ENCODE measurements at regions not wholly inside any gene's neighbourhood (a gene's known extent, or its start where the extent isn't known, plus 50 kb on each side); places are given as distances from the start of the nearest gene placed in this dataset.
A peak's percentile ranks its signal among the peaks of the same experiment; 100 is the strongest.

DNA sequence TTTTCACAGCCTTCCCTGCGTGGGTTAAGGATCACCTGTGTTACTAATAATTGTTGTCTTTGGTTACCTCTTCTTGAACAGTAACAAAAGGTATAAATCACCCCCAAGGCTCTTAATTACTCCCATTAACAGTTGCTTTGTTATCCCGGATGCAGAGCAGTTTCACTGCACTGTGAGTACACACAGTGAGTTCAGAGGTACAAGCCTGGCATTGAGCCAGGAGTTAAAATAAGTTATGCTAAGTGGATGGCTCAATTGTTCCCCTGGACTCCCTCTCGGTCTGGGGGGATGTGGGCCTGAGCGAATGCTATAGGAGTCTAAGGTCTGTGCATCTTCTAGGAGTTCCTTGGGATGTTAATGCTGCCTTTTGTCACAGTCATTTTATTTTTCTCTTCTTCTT lies 258.3 kb downstream of the ATG4C start:
- POLR2A ChIA-PET = no interaction called here
- no peaks in the 10 kb centered on the region for H3K36me3 ChIP-seq (ENCODE audit: control insufficient read depth in 2 of 2, insufficient read depth in 2 of 2, low read length in 1 of 2)

GRCh38 chr1:63046539-63046938 lies 262.6 kb downstream of the ATG4C start:
- TF ChIP-seq HDAC6 (IDR thresholded peaks at IDR 0.05; ENCODE audit: unreplicated experiment) (no peak), SIX5 (IDR thresholded peaks at IDR 0.05; ENCODE audit: low read depth, low read length, severe bottlenecking) (no peak), MEF2A (IDR thresholded peaks at IDR 0.05; ENCODE audit: insufficient read depth, low read depth, low read length) (no peak), BACH1 (IDR thresholded peaks at IDR 0.05; ENCODE audit: borderline replicate concordance) (no peak), MLLT1 (IDR thresholded peaks at IDR 0.05) (no peak), DPF2 (IDR thresholded peaks at IDR 0.05) (no peak), ZNF622 (IDR thresholded peaks at IDR 0.05) (no peak), CBFB (IDR thresholded peaks at IDR 0.05; ENCODE audit: low read depth) (no peak), EP300 (IDR thresholded peaks at IDR 0.05; ENCODE audit: borderline replicate concordance in 1 of 2, control insufficient read depth in 1 of 2, low read depth in 2 of 2, low read length in 2 of 2) (no peak)
- TF ChIP-seq, protein P1, sequence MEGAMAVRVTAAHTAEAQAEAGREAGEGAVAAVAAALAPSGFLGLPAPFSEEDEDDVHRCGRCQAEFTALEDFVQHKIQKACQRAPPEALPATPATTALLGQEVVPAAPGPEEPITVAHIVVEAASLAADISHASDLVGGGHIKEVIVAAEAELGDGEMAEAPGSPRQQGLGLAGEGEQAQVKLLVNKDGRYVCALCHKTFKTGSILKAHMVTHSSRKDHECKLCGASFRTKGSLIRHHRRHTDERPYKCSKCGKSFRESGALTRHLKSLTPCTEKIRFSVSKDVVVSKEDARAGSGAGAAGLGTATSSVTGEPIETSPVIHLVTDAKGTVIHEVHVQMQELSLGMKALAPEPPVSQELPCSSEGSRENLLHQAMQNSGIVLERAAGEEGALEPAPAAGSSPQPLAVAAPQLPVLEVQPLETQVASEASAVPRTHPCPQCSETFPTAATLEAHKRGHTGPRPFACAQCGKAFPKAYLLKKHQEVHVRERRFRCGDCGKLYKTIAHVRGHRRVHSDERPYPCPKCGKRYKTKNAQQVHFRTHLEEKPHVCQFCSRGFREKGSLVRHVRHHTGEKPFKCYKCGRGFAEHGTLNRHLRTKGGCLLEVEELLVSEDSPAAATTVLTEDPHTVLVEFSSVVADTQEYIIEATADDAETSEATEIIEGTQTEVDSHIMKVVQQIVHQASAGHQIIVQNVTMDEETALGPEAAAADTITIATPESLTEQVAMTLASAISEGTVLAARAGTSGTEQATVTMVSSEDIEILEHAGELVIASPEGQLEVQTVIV (IDR thresholded peaks at IDR 0.05; ENCODE audit: borderline replicate concordance, partially characterized antibody) = no peak
- Histone ChIP-seq H3K4me3 (0 out of 2 replicates have a peak overlapping the region, but pooled peaks have one; percentile 25), H3K27ac (ENCODE audit: control insufficient read depth, insufficient read depth) (no peak overlapping the region), H3K79me2 (ENCODE audit: control insufficient read depth, insufficient read depth, low read length) (no peaks in the 10 kb centered on the region), H3K9ac (ENCODE audit: control insufficient read depth, insufficient read depth, low read length) (no peak overlapping the region), H3K27me3 (replicated peaks in 1 of 2; ENCODE audit: control insufficient read depth in 2 of 2, insufficient read depth in 2 of 2, low read length in 1 of 2) (no peaks in the 10 kb centered on the region; a peak in 2 of 4 replicates), H2AFZ (ENCODE audit: control insufficient read depth, low read depth, low read length) (no peak overlapping the region), H3K9me3 (replicated peaks; ENCODE audit: control insufficient read depth, insufficient read depth, low read length) (no peaks in the 10 kb centered on the region), H3K4me2 (ENCODE audit: control insufficient read depth, insufficient read depth) (no peak overlapping the region), H3K4me1 (ENCODE audit: control insufficient read depth, insufficient read depth, low read length) (no peaks in the 10 kb centered on the region), H4K20me1 (ENCODE audit: control insufficient read depth, insufficient read depth) (no peaks in the 10 kb centered on the region), H3K36me3 (ENCODE audit: control insufficient read depth in 2 of 2, insufficient read depth in 2 of 2, low read length in 1 of 2) (no peaks in the 10 kb centered on the region)
- DNase-seq (ENCODE audit: low read depth, low spot score) = no peak
- FAIRE-seq = no peak
- ChIA-PET CTCF (no interaction called here), POLR2A (no interaction called here), RAD21 (ENCODE audit: unreplicated experiment) (no interaction called here), SMC1A (ENCODE audit: uncharacterized antibody, unreplicated experiment) (no interaction called here)
- no TSS peak for BruUV-seq (replicated peaks)
- WGBS (ENCODE audit: insufficient coverage, insufficient replicate concordance, low lambda C conversion rate, missing lambda C conversion rate) = 58% methylated on average over 2 of the region's 2 CpGs
- in situ Hi-C loops (cut with MboI) = no loop called here
- no peak for ATAC-seq
- intact Hi-C loops (cut with micrococcal nuclease; ENCODE audit: unreplicated experiment) = no loop called here

More for the DNA sequence above, 258.3 kb downstream of the ATG4C start:
- no peak for ATAC-seq
- no peaks in the 10 kb centered on the region for H3K27me3 ChIP-seq (replicated peaks in 1 of 2; ENCODE audit: control insufficient read depth in 2 of 2, insufficient read depth in 2 of 2, low read length in 1 of 2)
- DNase-seq (ENCODE audit: low read depth, low spot score) = no peak
- H3K27ac ChIP-seq (ENCODE audit: control insufficient read depth, insufficient read depth) = no peak overlapping the region
- H3K4me1 ChIP-seq (ENCODE audit: control insufficient read depth, insufficient read depth, low read length) = no peaks in the 10 kb centered on the region
- intact Hi-C loops (cut with micrococcal nuclease; ENCODE audit: unreplicated experiment) = no loop called here
- no peak for FAIRE-seq
- no peaks in the 10 kb centered on the region for H3K9me3 ChIP-seq (replicated peaks; ENCODE audit: control insufficient read depth, insufficient read depth, low read length)
- no peak overlapping the region for H3K4me2 ChIP-seq (ENCODE audit: control insufficient read depth, insufficient read depth)
- no peak for TF ChIP-seq STAT3 (IDR thresholded peaks at IDR 0.05; ENCODE audit: low read depth, low read length)
- no peaks in the 10 kb centered on the region for H4K20me1 ChIP-seq (ENCODE audit: control insufficient read depth, insufficient read depth)
- no peaks in the 10 kb centered on the region for H3K79me2 ChIP-seq (ENCODE audit: control insufficient read depth, insufficient read depth, low read length)
- RAD21 ChIA-PET (ENCODE audit: unreplicated experiment) = no interaction called here
- CTCF ChIA-PET = no interaction called here
- WGBS (ENCODE audit: insufficient coverage, insufficient replicate concordance, low lambda C conversion rate, missing lambda C conversion rate) = 45% methylated on average over 4 of the region's 4 CpGs
- BruUV-seq (replicated peaks) = no TSS peak
- H2AFZ ChIP-seq (ENCODE audit: control insufficient read depth, low read depth, low read length) = no peak overlapping the region
- H3K4me3 ChIP-seq = no peak overlapping the region
- in situ Hi-C loops (cut with MboI) = no loop called here
- H3K9ac ChIP-seq (ENCODE audit: control insufficient read depth, insufficient read depth, low read length) = no peak overlapping the region
- SMC1A ChIA-PET (ENCODE audit: uncharacterized antibody, unreplicated experiment) = no interaction called here
